ENCODE measurements at regions not wholly inside any gene's neighbourhood (a gene's known extent, or its start where the extent isn't known, plus 50 kb on each side); places are given as distances from the start of the nearest gene placed in this dataset.

GRCh38 chr10:4125776-4126175, 340.8 kb upstream of the KLF6 start:
- H3K56ac ChIP-seq (ENCODE audit: insufficient read length, low read depth, low read length): no peak overlapping the region
- no peak overlapping the region for H4K5ac ChIP-seq (ENCODE audit: insufficient read length, low read depth, low read length)
- H3K4me1 Mint-ChIP-seq: peaks cover 2 to 21% of the 10 kb centered on the region in 2 experiments; a peak in 3 of 4 replicates

More at GRCh38 chr10:4125776-4126175, 340.8 kb upstream of the KLF6 start:
- Histone ChIP-seq H3K9ac (ENCODE audit: extremely low read depth, insufficient read length, low read length) (no peak overlapping the region), H3K4me2 (ENCODE audit: insufficient read depth, insufficient read length, low read length) (no peak overlapping the region), H2AK5ac (ENCODE audit: insufficient read length, low read length) (no peak overlapping the region), H3K18ac (ENCODE audit: insufficient read length, low read depth, low read length) (no peak overlapping the region), H2BK12ac (ENCODE audit: insufficient read length, low read depth, low read length) (no peak overlapping the region), H2AFZ (ENCODE audit: low read length) (no peak overlapping the region), H3K9me3 (ENCODE audit: control insufficient read depth, low read depth, low read length) (no peaks in the 10 kb centered on the region), H3K79me1 (ENCODE audit: insufficient read depth, low read depth, low read length, poor library complexity, severe bottlenecking) (no peaks in the 10 kb centered on the region), H4K91ac (ENCODE audit: insufficient read length, low read depth, low read length) (no peak overlapping the region), H3K4ac (ENCODE audit: low read depth, low read length) (no peak overlapping the region), H3K27me3 (ENCODE audit: insufficient read depth, low read length) (no peaks in the 10 kb centered on the region), H2BK120ac (ENCODE audit: low read depth, low read length, poor library complexity, severe bottlenecking) (no peak overlapping the region), H2BK15ac (ENCODE audit: low read depth, low read length) (no peak overlapping the region), H3K23ac (ENCODE audit: insufficient read length, low read depth, low read length) (no peak overlapping the region), H2BK20ac (ENCODE audit: low read depth, low read length, poor library complexity, severe bottlenecking) (no peak overlapping the region), H3T11ph (ENCODE audit: low read length) (no peak overlapping the region), H3K79me2 (ENCODE audit: insufficient read depth, low read length) (no peaks in the 10 kb centered on the region), H3K23me2 (ENCODE audit: insufficient read length, low read depth, low read length, poor library complexity, severe bottlenecking) (no peaks in the 10 kb centered on the region), H4K20me1 (ENCODE audit: control insufficient read depth, insufficient read depth, insufficient read length) (no peaks in the 10 kb centered on the region), H3K14ac (ENCODE audit: insufficient read depth, low read length) (no peak overlapping the region), H4K8ac (replicated peaks; ENCODE audit: insufficient read length, low read depth, low read length) (no peak overlapping the region), H2BK5ac (ENCODE audit: insufficient read length, low read length) (no peak overlapping the region), H3K27ac (ENCODE audit: insufficient read length, low read depth, low read length) (no peak overlapping the region), H3K4me1 (ENCODE audit: insufficient read depth, low read length) (no peaks in the 10 kb centered on the region)
- no peaks in the 10 kb centered on the region for H3K27me3 Mint-ChIP-seq (ENCODE audit: low read depth)
- TF ChIP-seq CTCF (conservative IDR thresholded peaks at IDR 0.05): no peak
- H3K36me3 Mint-ChIP-seq (ENCODE audit: insufficient read depth in 1 of 3, low read depth in 3 of 3): peaks cover 0 to 7% (median 5%) of the 10 kb centered on the region in 3 experiments; a peak in 2 of 7 replicates
- H3K4me3 Mint-ChIP-seq: no peak overlapping the region
- H3K27ac Mint-ChIP-seq: no peak overlapping the region
- H3K9me3 Mint-ChIP-seq: peaks cover 4 to 12% of the 10 kb centered on the region in 2 experiments; a peak in 4 of 5 replicates
- no peak for DNase-seq
- WGBS (ENCODE audit: extremely low coverage, insufficient read length, low lambda C conversion rate): no CpG with 5 or more reads among the region's 1 CpG
